ENCODE measurements at regions not wholly inside any gene's neighbourhood (a gene's known extent, or its start where the extent isn't known, plus 50 kb on each side); places are given as distances from the start of the nearest gene placed in this dataset.

DNA sequence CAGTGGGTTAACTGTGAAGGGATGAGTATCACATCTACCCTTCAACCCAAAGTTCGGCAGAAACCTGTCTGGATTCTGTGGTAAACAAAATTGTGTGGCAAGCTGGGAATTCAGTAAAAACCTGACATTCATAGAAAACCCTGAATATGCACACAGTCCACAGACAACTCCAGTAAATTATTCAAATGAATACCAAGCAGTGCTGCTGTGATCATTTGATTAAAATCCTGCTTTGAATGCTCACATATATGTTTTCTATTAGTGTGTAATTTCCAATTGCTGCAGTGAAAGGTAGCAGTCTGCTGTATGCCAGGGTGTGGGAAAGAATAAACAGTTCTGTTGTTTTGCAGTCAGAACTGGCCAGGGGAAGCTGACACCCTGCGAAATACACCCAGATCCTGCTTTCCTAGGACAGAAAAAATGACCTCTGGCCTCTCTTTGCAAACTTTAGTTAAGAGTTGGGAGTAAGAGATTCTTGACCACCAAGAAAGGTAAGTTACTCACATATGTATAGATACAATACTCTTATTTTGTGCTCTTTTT lies 217.8 kb downstream of the FAM76B start:
- TF ChIP-seq, protein P1, sequence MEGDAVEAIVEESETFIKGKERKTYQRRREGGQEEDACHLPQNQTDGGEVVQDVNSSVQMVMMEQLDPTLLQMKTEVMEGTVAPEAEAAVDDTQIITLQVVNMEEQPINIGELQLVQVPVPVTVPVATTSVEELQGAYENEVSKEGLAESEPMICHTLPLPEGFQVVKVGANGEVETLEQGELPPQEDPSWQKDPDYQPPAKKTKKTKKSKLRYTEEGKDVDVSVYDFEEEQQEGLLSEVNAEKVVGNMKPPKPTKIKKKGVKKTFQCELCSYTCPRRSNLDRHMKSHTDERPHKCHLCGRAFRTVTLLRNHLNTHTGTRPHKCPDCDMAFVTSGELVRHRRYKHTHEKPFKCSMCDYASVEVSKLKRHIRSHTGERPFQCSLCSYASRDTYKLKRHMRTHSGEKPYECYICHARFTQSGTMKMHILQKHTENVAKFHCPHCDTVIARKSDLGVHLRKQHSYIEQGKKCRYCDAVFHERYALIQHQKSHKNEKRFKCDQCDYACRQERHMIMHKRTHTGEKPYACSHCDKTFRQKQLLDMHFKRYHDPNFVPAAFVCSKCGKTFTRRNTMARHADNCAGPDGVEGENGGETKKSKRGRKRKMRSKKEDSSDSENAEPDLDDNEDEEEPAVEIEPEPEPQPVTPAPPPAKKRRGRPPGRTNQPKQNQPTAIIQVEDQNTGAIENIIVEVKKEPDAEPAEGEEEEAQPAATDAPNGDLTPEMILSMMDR (conservative IDR thresholded peaks at IDR 0.05; ENCODE audit: low read depth, low read length): no peak
- no peak for TF ChIP-seq EZH2 (IDR thresholded peaks at IDR 0.05; ENCODE audit: borderline replicate concordance, low read depth, low read length, poor library complexity, severe bottlenecking)
- ChIA-PET POLR2A (ENCODE audit: low non-redundant PET) (no interaction called here), CTCF (no interaction called here)
- BruUV-seq (replicated peaks): no TSS peak
- H3K9me3 ChIP-seq (ENCODE audit: low read depth, low read length, poor library complexity, severe bottlenecking): peaks cover 8% of the 10 kb centered on the region
- H3K4me1 ChIP-seq (ENCODE audit: insufficient read depth, low read length, poor library complexity, severe bottlenecking): peaks cover 2% of the 10 kb centered on the region
- no peak overlapping the region for H3K27ac ChIP-seq (ENCODE audit: low read depth, low read length, poor library complexity, severe bottlenecking)
- DNase-seq (ENCODE audit: low spot score): no peak
- no peaks in the 10 kb centered on the region for H3K36me3 ChIP-seq (ENCODE audit: insufficient read depth, low read length, poor library complexity, severe bottlenecking)
- intact Hi-C loops (cut with micrococcal nuclease; ENCODE audit: unreplicated experiment): no loop called here
- H3K4me3 ChIP-seq (ENCODE audit: low read depth, low read length, poor library complexity, severe bottlenecking): no peak overlapping the region
- no peaks in the 10 kb centered on the region for H3K27me3 ChIP-seq (replicated peaks; ENCODE audit: insufficient read depth, low read depth, low read length, poor library complexity)

DNA sequence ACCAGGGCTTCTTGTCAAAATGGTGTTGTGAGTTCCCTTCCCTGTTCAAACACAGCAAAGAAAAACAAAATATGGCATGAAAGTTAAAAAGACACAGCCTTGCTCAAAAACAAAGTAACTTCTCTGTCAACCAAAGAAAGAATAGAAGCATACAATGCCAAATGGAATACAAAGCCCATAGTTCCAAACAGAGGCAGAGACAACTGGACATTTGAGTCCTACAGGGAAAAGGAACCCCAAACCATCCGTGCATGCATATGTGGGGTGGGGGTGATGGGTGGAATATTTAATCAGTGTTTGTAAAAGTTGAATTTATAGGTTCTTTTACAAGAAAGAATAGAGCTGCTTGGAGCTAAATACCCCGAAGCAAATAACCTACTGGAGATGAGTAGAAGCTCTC lies 218.7 kb downstream of the FAM76B start:
- Histone ChIP-seq H3K27ac (ENCODE audit: low read depth, low read length, poor library complexity, severe bottlenecking) (no peak overlapping the region), H3K27me3 (replicated peaks; ENCODE audit: insufficient read depth, low read depth, low read length, poor library complexity) (no peaks in the 10 kb centered on the region), H3K4me3 (ENCODE audit: low read depth, low read length, poor library complexity, severe bottlenecking) (no peak overlapping the region), H3K36me3 (ENCODE audit: insufficient read depth, low read length, poor library complexity, severe bottlenecking) (no peaks in the 10 kb centered on the region), H3K9me3 (ENCODE audit: low read depth, low read length, poor library complexity, severe bottlenecking) (peaks cover 8% of the 10 kb centered on the region), H3K4me1 (ENCODE audit: insufficient read depth, low read length, poor library complexity, severe bottlenecking) (peaks cover 11% of the 10 kb centered on the region)
- no peak for DNase-seq (ENCODE audit: low spot score)
- no peak for TF ChIP-seq EZH2 (IDR thresholded peaks at IDR 0.05; ENCODE audit: borderline replicate concordance, low read depth, low read length, poor library complexity, severe bottlenecking)
- TF ChIP-seq, protein P1 (conservative IDR thresholded peaks at IDR 0.05; ENCODE audit: low read depth, low read length): no peak
- intact Hi-C loops (cut with micrococcal nuclease; ENCODE audit: unreplicated experiment): no loop called here
- ChIA-PET POLR2A (ENCODE audit: low non-redundant PET) (no interaction called here), CTCF (no interaction called here)
- BruUV-seq (replicated peaks): no TSS peak

DNA sequence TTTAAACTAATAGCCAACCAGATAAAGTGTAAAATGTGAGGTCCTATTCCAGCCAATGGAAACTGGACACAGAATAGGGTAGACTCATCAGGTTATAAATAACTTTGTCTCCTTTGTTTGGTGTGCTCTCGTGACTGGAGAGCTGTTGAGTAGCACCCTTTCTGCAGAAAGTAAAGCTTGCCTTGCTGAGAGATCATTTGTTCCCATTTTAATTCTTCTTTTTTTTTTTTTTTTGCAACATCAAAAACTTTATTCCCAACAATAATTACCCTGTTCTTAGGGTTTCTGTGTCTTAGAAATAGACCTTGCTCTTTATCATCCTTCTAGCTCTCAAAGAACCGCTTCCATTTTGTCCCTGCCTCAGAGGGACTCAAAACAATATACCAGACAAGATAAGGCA lies 220.4 kb downstream of the FAM76B start:
- ChIA-PET CTCF (no interaction called here), POLR2A (ENCODE audit: low non-redundant PET) (no interaction called here)
- Histone ChIP-seq H3K4me1 (ENCODE audit: insufficient read depth, low read length, poor library complexity, severe bottlenecking) (peaks cover 19% of the 10 kb centered on the region), H3K4me3 (ENCODE audit: low read depth, low read length, poor library complexity, severe bottlenecking) (no peak overlapping the region), H3K9me3 (ENCODE audit: low read depth, low read length, poor library complexity, severe bottlenecking) (peaks cover 8% of the 10 kb centered on the region), H3K36me3 (ENCODE audit: insufficient read depth, low read length, poor library complexity, severe bottlenecking) (no peaks in the 10 kb centered on the region), H3K27ac (ENCODE audit: low read depth, low read length, poor library complexity, severe bottlenecking) (no peak overlapping the region), H3K27me3 (replicated peaks; ENCODE audit: insufficient read depth, low read depth, low read length, poor library complexity) (no peaks in the 10 kb centered on the region)
- TF ChIP-seq, protein P1 (conservative IDR thresholded peaks at IDR 0.05; ENCODE audit: low read depth, low read length): no peak
- TF ChIP-seq EZH2 (IDR thresholded peaks at IDR 0.05; ENCODE audit: borderline replicate concordance, low read depth, low read length, poor library complexity, severe bottlenecking): no peak
- BruUV-seq (replicated peaks): no TSS peak
- intact Hi-C loops (cut with micrococcal nuclease; ENCODE audit: unreplicated experiment): no loop called here
- no peak for DNase-seq (ENCODE audit: low spot score)

All from A673 (cell line).